GM18505 (cell line): ENCODE measurements at regions not wholly inside any gene's neighbourhood (a gene's known extent, or its start where the extent isn't known, plus 50 kb on each side); places are given as distances from the start of the nearest gene placed in this dataset.
"Not testable (repeated sequence)": the region's sequence is repeated elsewhere in the genome, so short reads cannot be mapped to it uniquely, and the experiment has no call there.

Experiments
- ATAC-seq: cut with Tn5 transposase; IDR thresholded peaks from one replicate; pipeline ENCODE4 v1.9.1; 2021; ENCODE audit not compliant: unreplicated experiment
- POLR2A ChIP-seq: IDR thresholded peaks from 4 replicates; pipeline ENCODE4 v1.6.1; 2011; ENCODE audit warnings: borderline replicate concordance; ENCODE audit not compliant: insufficient read depth, insufficient read length; ENCODE audit errors: extremely low read depth

DNA sequence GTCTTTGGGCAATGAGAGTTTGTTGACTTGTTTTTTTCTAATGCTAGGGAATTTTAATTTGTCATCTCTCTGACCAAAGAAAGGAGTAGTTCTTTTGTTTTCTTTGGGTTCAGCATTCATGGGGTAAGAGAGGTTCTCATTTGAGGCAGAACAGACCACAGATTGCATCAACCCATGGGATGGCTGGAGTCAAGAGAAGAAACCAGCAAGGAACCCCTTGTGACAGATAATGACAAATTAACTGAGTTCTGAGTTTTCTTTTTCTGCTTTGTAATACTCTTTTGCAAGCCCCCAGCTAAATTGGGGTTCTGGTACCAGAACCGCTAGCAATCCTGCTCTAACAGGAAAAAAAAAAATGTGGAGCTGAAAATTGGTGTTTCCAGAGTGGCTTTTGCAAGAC is 864.1 kb downstream of the DIAPH3 start:
- no peak for TF ChIP-seq POLR2A
- ATAC-seq: no peak

DNA sequence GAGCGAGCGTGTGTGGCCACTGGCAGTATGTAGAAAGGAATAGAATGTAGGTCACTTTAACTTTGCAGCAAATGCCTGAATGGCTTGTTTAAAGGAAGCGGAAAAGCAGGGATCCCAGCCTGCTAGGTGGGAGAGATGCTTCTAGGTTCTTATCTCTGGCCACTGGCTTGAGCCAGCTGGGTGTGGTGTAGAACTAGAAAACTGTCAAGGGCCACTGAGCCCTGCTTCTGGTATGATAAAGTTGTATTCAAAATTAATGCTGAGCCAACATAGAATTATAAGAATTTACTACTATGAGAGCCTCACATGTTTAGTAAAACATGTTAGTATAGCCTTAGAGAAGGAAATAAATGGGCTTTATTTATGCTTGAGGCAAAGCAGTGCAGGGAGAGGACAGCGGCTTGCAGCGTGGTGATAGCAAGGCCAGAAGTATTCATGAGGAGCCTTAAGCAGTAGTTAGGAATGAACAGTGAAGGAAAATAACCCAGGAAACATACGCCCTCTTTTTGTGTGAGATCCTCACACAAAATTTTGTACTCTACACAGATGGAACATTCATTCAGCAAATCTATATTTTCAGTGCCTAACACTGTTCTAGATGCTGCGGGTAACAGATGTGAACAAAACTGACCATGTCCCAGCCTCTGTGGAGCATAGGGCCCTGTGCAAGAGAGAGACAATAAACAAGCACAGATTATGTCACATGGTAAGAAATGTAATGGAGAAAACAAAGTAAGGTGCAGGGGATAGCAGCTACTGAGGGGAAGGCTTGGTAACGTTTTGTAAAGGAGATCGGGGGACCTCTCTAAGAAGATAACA is 863.2 kb downstream of the DIAPH3 start:
- no peak for ATAC-seq
- TF ChIP-seq POLR2A: no peak

- no peak for ATAC-seq
- no peak for TF ChIP-seq POLR2A
Observed at GRCh38 chr13:59301174-59301567, 862.6 kb downstream of the DIAPH3 start.

DNA sequence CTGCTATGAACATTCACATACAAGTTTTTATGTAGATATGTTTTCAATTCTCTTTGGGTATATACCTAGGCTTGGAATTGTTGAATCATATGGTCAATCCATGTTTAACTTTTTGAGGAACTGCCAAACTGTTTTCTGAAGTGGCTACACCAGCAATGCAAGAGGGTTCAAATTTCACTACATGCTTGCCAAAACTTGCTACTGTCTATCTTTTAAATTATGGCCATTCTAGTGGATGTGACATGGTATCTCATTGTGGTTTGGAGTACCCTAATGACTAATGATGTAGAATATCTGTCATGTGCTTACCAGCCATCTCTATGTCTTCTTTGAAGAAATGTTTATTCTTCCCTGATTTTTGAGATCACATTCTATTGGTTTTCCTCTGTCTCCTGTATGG is 860.3 kb downstream of the DIAPH3 start:
- TF ChIP-seq POLR2A: no peak
- no peak for ATAC-seq

DNA sequence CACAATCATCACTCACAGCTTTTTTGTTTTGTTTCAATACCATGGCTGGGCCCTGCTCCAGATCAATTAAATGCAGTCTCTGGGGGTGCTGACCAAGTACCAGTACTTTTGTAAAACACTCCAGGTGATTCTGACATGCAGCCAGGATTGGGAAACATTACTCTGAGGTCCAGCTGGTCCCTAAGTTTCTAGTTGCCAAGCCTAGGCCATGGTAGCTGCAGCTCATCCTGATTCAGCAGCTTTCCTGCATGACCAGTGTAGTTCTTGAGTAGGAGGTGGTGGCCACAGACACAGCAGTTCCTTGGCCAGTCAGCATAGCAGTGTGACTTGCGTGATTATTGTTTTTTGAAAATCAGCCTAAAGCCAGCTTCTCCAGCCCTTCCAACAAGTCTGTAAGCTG is 859.1 kb downstream of the DIAPH3 start:
- no peak for TF ChIP-seq POLR2A
- ATAC-seq: no peak

- TF ChIP-seq POLR2A: no peak
- no peak for ATAC-seq
Observed at GRCh38 chr13:59305896-59306295, 857.8 kb downstream of the DIAPH3 start.

DNA sequence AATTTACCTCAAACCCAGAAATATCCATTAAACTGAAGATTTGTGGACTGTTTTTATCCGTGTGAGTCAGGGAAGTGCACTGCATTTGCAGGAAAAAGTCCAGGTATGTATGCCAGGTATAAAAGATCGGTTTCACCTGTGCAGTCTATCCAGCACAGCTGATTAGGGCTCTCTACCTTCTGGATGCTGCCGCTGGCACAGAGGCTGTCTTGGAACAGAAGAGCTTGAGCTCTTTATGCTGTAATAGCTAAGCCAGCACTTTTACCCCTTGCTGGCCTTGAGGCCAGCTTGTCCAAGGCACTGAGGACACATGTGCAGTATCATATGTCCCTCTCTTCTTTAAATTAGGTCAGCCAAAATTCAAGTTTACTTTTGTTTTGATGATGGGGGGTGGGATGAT is 851.0 kb downstream of the DIAPH3 start:
- TF ChIP-seq POLR2A: no peak
- no peak for ATAC-seq

- TF ChIP-seq POLR2A: no peak
- peak; percentile 81 for ATAC-seq
Observed at GRCh38 chr13:59318320-59318930, 845.3 kb downstream of the DIAPH3 start.

- no peak for ATAC-seq
- TF ChIP-seq POLR2A: no peak
Observed at GRCh38 chr13:59319276-59319675, 844.5 kb downstream of the DIAPH3 start.

- TF ChIP-seq POLR2A: no peak
- ATAC-seq: no peak
Observed at GRCh38 chr13:59320021-59320420, 843.7 kb downstream of the DIAPH3 start.

DNA sequence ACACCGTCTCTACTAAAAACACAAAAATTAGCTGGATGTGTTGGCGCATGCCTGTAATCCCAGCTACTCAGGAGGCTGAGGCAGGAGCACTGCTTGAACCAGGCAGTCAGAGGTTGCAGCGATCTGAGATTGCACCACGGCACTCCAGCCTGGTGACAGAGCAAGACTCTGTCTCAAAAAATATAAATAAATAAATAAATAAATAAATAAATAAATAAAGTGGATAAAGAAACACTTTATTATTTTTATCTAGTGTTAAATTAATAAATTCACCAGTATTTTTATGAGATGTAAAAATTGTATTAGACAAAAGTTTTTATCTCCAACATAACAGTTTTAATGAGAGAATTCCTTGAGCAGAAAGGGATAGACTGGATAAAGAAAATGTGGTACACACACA is 839.3 kb downstream of the DIAPH3 start:
- not testable (repeated sequence) for ATAC-seq

DNA sequence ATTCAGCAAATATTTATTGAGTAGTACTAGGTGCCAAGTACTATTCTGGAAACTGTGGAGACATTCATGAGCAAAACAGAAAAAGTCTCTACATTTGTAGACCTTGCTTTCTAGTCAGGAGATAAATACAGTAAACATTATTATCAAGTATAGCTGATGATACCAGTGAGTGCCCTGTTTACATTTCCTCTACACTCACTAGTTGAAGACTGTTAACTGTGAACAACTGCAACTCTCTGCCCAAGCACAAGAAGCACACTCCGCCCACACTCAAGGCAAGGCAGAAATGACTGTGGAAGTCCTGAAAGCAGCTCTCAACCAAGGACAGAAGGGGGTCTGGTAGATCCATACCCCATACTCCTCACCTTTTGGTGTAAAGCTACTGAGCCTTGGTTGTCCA is 837.0 kb downstream of the DIAPH3 start:
- no peak for TF ChIP-seq POLR2A
- ATAC-seq: no peak

GRCh38 chr13:59330764-59331163 is 833.0 kb downstream of the DIAPH3 start:
- no peak for TF ChIP-seq POLR2A
- no peak for ATAC-seq

GRCh38 chr13:59332966-59333365 is 830.8 kb downstream of the DIAPH3 start:
- TF ChIP-seq POLR2A: no peak
- ATAC-seq: no peak

DNA sequence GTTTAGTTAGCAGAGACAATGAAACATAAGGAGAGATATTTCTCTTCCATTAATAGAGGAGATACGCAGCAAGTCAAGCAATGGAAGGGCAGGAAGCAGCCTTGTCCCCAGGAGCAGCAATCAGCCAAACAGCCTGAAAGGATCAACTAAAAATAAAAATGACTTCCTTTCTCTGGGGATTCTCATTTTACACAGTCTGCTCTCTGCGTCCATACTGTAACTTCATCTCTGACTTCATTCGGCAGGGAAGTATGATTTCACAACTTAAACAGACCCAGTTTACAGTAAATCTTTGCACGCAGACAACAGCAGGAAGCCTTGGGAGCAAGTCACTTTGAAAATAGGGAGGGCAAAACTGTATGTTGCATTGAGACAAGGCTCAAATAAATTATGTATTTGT is 826.7 kb downstream of the DIAPH3 start:
- ATAC-seq: no peak
- TF ChIP-seq POLR2A: no peak

DNA sequence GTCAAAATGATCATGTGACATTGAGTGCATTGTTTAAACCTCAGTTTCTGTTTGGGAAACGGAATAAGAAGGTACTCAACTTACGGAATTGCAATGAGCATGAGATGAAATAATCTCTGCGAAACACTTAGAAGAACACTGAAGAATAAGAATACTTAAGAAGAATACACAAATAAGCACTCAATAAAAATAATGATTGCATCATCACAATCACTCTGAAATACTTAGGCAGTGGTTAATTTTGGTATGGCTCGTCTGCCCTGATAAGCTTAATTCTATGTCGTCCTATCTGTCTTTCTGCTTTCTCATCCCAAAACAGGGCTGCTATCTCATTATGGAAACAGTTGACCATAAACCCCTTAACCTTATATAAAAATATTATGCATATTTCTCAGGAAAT is 823.6 kb downstream of the DIAPH3 start:
- no peak for ATAC-seq
- TF ChIP-seq POLR2A: no peak
